ENCODE measurements at regions not wholly inside any gene's neighbourhood (a gene's known extent, or its start where the extent isn't known, plus 50 kb on each side); places are given as distances from the start of the nearest gene placed in this dataset.

DNA sequence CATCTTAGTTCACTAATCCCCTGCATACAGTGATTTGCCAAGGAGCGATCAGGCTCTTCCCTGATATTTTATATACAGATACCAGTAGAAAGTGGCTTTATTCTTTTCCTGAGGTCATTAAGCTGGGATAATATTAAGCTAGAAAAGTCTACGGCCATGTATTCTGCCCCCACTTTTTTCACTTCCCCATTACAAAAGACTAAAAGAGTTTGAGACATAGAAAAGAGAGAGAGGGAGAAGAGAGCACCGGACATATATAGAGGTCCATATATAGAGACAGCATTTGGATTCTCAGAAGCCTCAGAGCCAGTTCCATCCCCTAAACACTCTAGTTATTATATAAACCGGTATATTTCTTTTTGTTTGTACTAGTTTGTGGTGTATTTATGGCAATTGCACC, 166.5 kb upstream of the ANKFN1 start:
- WGBS (ENCODE audit: low lambda C conversion rate, missing lambda C conversion rate) = 91% methylated on average over 4 of the region's 4 CpGs

DNA sequence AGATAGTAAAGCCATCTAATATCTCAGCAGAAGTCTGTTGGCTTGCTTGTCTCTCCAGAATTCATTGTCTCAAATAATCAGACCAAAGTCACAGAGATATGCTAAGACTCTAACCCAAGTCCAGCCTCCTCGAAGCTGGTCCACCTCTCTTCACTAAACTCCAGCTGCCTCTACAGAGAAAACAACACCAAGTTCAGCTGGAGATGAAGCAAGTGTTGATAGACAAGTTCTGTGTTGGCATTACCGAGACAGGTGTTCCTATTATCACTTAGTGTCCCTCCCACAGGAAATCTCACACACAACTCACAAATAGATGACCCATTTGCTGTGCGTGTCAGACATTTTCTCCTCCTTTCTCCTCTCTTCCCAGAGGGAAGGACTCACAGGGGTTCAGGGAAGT, 164.4 kb upstream of the ANKFN1 start:
- no peaks in the 10 kb centered on the region for H4K20me1 ChIP-seq (ENCODE audit: insufficient read depth, poor library complexity, severe bottlenecking)
- no peaks in the 10 kb centered on the region for H3K4me1 ChIP-seq (ENCODE audit: insufficient read depth)
- 72% methylated on average over 3 of the region's 3 CpGs for WGBS (ENCODE audit: low lambda C conversion rate, missing lambda C conversion rate)
- H3K4me2 ChIP-seq = no peak overlapping the region
- H3K27ac ChIP-seq = no peak overlapping the region
- DNase-seq (ENCODE audit: low spot score) = no peak
- no peaks in the 10 kb centered on the region for H3K79me2 ChIP-seq
- H2AFZ ChIP-seq = no peak overlapping the region
- no peaks in the 10 kb centered on the region for H3K9me2 ChIP-seq (replicated peaks; ENCODE audit: insufficient read depth)
- no peaks in the 10 kb centered on the region for H3K27me3 ChIP-seq
- no peaks in the 10 kb centered on the region for H3K9me3 ChIP-seq (ENCODE audit: low read depth)
- no peaks in the 10 kb centered on the region for H3K36me3 ChIP-seq (replicated peaks; ENCODE audit: insufficient read depth, low read depth)
- H3K4me3 ChIP-seq = no peak overlapping the region
- TF ChIP-seq EZH2 (IDR thresholded peaks at IDR 0.05; ENCODE audit: borderline replicate concordance) = no peak
- TF ChIP-seq EZH2phosphoT487 (IDR thresholded peaks at IDR 0.05; ENCODE audit: low read depth, severe bottlenecking, unreplicated experiment) = no peak
- TF ChIP-seq, protein P1, sequence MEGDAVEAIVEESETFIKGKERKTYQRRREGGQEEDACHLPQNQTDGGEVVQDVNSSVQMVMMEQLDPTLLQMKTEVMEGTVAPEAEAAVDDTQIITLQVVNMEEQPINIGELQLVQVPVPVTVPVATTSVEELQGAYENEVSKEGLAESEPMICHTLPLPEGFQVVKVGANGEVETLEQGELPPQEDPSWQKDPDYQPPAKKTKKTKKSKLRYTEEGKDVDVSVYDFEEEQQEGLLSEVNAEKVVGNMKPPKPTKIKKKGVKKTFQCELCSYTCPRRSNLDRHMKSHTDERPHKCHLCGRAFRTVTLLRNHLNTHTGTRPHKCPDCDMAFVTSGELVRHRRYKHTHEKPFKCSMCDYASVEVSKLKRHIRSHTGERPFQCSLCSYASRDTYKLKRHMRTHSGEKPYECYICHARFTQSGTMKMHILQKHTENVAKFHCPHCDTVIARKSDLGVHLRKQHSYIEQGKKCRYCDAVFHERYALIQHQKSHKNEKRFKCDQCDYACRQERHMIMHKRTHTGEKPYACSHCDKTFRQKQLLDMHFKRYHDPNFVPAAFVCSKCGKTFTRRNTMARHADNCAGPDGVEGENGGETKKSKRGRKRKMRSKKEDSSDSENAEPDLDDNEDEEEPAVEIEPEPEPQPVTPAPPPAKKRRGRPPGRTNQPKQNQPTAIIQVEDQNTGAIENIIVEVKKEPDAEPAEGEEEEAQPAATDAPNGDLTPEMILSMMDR (IDR thresholded peaks at IDR 0.05; ENCODE audit: poor library complexity) = no peak

More for the DNA sequence above, 166.5 kb upstream of the ANKFN1 start:
- no peaks in the 10 kb centered on the region for H3K36me3 ChIP-seq (replicated peaks; ENCODE audit: insufficient read depth, low read depth)
- H2AFZ ChIP-seq = no peak overlapping the region
- H3K9me3 ChIP-seq (ENCODE audit: low read depth) = no peaks in the 10 kb centered on the region
- H3K9me2 ChIP-seq (replicated peaks; ENCODE audit: insufficient read depth) = no peaks in the 10 kb centered on the region
- no peaks in the 10 kb centered on the region for H4K20me1 ChIP-seq (ENCODE audit: insufficient read depth, poor library complexity, severe bottlenecking)
- no peak for DNase-seq (ENCODE audit: low spot score)
- no peak overlapping the region for H3K4me3 ChIP-seq
- no peak for TF ChIP-seq EZH2 (IDR thresholded peaks at IDR 0.05; ENCODE audit: borderline replicate concordance)
- TF ChIP-seq, protein P1 (IDR thresholded peaks at IDR 0.05; ENCODE audit: poor library complexity) = no peak
- no peaks in the 10 kb centered on the region for H3K4me1 ChIP-seq (ENCODE audit: insufficient read depth)
- no peaks in the 10 kb centered on the region for H3K27me3 ChIP-seq
- no peak overlapping the region for H3K27ac ChIP-seq
- H3K4me2 ChIP-seq = no peak overlapping the region
- no peaks in the 10 kb centered on the region for H3K79me2 ChIP-seq

- no peak overlapping the region for H3K4me3 ChIP-seq
- no peak overlapping the region for H2AFZ ChIP-seq
- H3K79me2 ChIP-seq = no peaks in the 10 kb centered on the region
- no peaks in the 10 kb centered on the region for H3K27me3 ChIP-seq
- TF ChIP-seq EZH2 (IDR thresholded peaks at IDR 0.05; ENCODE audit: borderline replicate concordance) = no peak
- TF ChIP-seq, protein P1 (IDR thresholded peaks at IDR 0.05; ENCODE audit: poor library complexity) = no peak
- no peak for TF ChIP-seq EZH2phosphoT487 (IDR thresholded peaks at IDR 0.05; ENCODE audit: low read depth, severe bottlenecking, unreplicated experiment)
- H3K9me2 ChIP-seq (replicated peaks; ENCODE audit: insufficient read depth) = no peaks in the 10 kb centered on the region
- H4K20me1 ChIP-seq (ENCODE audit: insufficient read depth, poor library complexity, severe bottlenecking) = no peaks in the 10 kb centered on the region
- 60% methylated on average over 10 of the region's 10 CpGs for WGBS (ENCODE audit: low lambda C conversion rate, missing lambda C conversion rate)
- DNase-seq (ENCODE audit: low spot score) = no peak
- no peak overlapping the region for H3K4me2 ChIP-seq
- H3K27ac ChIP-seq = no peak overlapping the region
- no peaks in the 10 kb centered on the region for H3K9me3 ChIP-seq (ENCODE audit: low read depth)
- H3K36me3 ChIP-seq (replicated peaks; ENCODE audit: insufficient read depth, low read depth) = no peaks in the 10 kb centered on the region
- H3K4me1 ChIP-seq (ENCODE audit: insufficient read depth) = no peaks in the 10 kb centered on the region
Measured at GRCh38 chr17:55990332-55991006, 162.8 kb upstream of the ANKFN1 start.
